PC-9 (cell line): ENCODE measurements at regions not wholly inside any gene's neighbourhood (a gene's known extent, or its start where the extent isn't known, plus 50 kb on each side); places are given as distances from the start of the nearest gene placed in this dataset.

Experiments
- BruUV-seq: library from RNA; stranded (reverse); fragments of 400-500 nt; replicated peaks from 2 replicates; lab custom pipeline; 2021; lab: Mats Ljungman, UMichigan
- CTCF ChIA-PET: fragments of 300-600 bp; sonication (Branson Sonifier 250); formaldehyde crosslinking; loops from one replicate; lab custom pipeline; 2022; ENCODE audit warnings: antibody characterized with exemption; lab: Charles Lee
- POLR2A ChIA-PET: fragments of 300-600 bp; sonication (Branson Sonifier 250); formaldehyde crosslinking; loops from one replicate; lab custom pipeline; 2022; ENCODE audit warnings: antibody characterized with exemption; ENCODE audit not compliant: unreplicated experiment; lab: Charles Lee
- DNase-seq, 2 experiments: peaks; one replicate each; pipeline versions ENCODE4 v3.0.0 to v3.0.0-alpha.2; 2015 to 2022; ENCODE audit warnings: mixed read lengths in 1 of 2
- H2AFZ ChIP-seq: fragments of 200-600 bp; sonication (generic); 2 replicates; pipeline ENCODE4 v1.8.1; 2017; ENCODE audit warnings: antibody characterized with exemption
- H3F3A ChIP-seq: fragments of 200-600 bp; sonication (generic); 2 replicates; pipeline ENCODE4 v1.8.1; 2017; ENCODE audit warnings: antibody characterized with exemption, mild to moderate bottlenecking, low read depth; ENCODE audit not compliant: insufficient read depth
- H3K27ac ChIP-seq: fragments of 200-600 bp; sonication (generic); 2 replicates; pipeline ENCODE4 v1.6.1; 2016; ENCODE audit warnings: mixed run types
- H3K27me3 ChIP-seq: fragments of 200-600 bp; sonication (generic); 2 replicates; pipeline ENCODE4 v1.6.1; 2016; ENCODE audit warnings: low read depth, mixed run types; ENCODE audit not compliant: insufficient read depth
- H3K36me3 ChIP-seq: fragments of 200-600 bp; sonication (generic); 2 replicates; pipeline ENCODE4 v1.6.1; 2016; ENCODE audit warnings: low read depth, mixed run types
- H3K4me1 ChIP-seq: fragments of 200-600 bp; sonication (generic); replicated peaks from 2 replicates; pipeline ENCODE4 v1.6.1; 2016; ENCODE audit warnings: mixed run types; ENCODE audit not compliant: insufficient read depth
- H3K4me2 ChIP-seq: fragments of 200-600 bp; sonication (generic); 2 replicates; pipeline ENCODE4 v1.6.1; 2017; ENCODE audit warnings: mixed run types
- H3K4me3 ChIP-seq: fragments of 200-600 bp; sonication (generic); 2 replicates; pipeline ENCODE4 v1.6.1; 2016; ENCODE audit warnings: mixed run types
- H3K79me2 ChIP-seq: fragments of 200-600 bp; sonication (generic); 2 replicates; pipeline ENCODE4 v1.6.1; 2017; ENCODE audit warnings: low read depth, mixed run types
- H3K9me2 ChIP-seq: fragments of 200-600 bp; sonication (generic); 2 replicates; pipeline ENCODE4 v1.8.1; 2017; ENCODE audit warnings: mild to moderate bottlenecking; ENCODE audit not compliant: insufficient read depth
- H3K9me3 ChIP-seq: fragments of 200-600 bp; sonication (generic); 2 replicates; pipeline ENCODE4 v1.8.1; 2016; ENCODE audit warnings: low read depth; ENCODE audit not compliant: insufficient read depth
- H4K20me1 ChIP-seq: fragments of 200-600 bp; sonication (generic); 2 replicates; pipeline ENCODE4 v1.8.1; 2017; ENCODE audit not compliant: insufficient read depth
- CTCF ChIP-seq: fragments of 200-600 bp; sonication (generic); conservative IDR thresholded peaks from 2 replicates; pipeline ENCODE4 v1.6.1; 2017; ENCODE audit warnings: mixed run types, antibody characterized with exemption, mild to moderate bottlenecking, moderate library complexity
- EZH2 ChIP-seq: fragments of 200-600 bp; sonication (generic); IDR thresholded peaks from 2 replicates; pipeline ENCODE4 v1.8.0; 2017; ENCODE audit warnings: antibody characterized with exemption, low read depth
- intact Hi-C: fragments of 100-400 bp; cut with micrococcal nuclease; formaldehyde crosslinking; loops from one replicate; pipeline ENCODE4 v1.10.0; 2022; ENCODE audit not compliant: unreplicated experiment

GRCh38 chr5:103435136-103435889 lies 127.3 kb downstream of the NUDT12 start:
- Histone ChIP-seq H3K9me3 (no peaks in the 10 kb centered on the region), H3K79me2 (no peaks in the 10 kb centered on the region), H3K27me3 (no peaks in the 10 kb centered on the region), H3K4me3 (no peak overlapping the region), H2AFZ (no peak overlapping the region), H3F3A (no peaks in the 10 kb centered on the region), H3K9me2 (no peaks in the 10 kb centered on the region), H3K27ac (no peak overlapping the region), H3K4me2 (no peak overlapping the region), H3K4me1 (no peaks in the 10 kb centered on the region), H3K36me3 (no peaks in the 10 kb centered on the region), H4K20me1 (no peaks in the 10 kb centered on the region)
- TF ChIP-seq CTCF (no peak), EZH2 (no peak)
- intact Hi-C loops, result no loop called here
- no peak for DNase-seq
- ChIA-PET CTCF (no interaction called here), POLR2A (no interaction called here)
- no TSS peak for BruUV-seq

- H3K4me2 ChIP-seq, result no peak overlapping the region
- no peak for TF ChIP-seq EZH2
- TF ChIP-seq CTCF, result no peak
Measured at GRCh38 chr5:103434057-103434456, 128.5 kb downstream of the NUDT12 start.

GRCh38 chr5:103433211-103433610 lies 129.4 kb downstream of the NUDT12 start:
- ChIA-PET CTCF (no interaction called here), POLR2A (no interaction called here)
- Histone ChIP-seq H3K79me2 (no peaks in the 10 kb centered on the region), H2AFZ (no peak overlapping the region), H3F3A (no peaks in the 10 kb centered on the region), H4K20me1 (no peaks in the 10 kb centered on the region), H3K4me3 (no peak overlapping the region), H3K27ac (no peak overlapping the region), H3K4me1 (no peaks in the 10 kb centered on the region), H3K9me2 (no peaks in the 10 kb centered on the region), H3K9me3 (no peaks in the 10 kb centered on the region), H3K4me2 (no peak overlapping the region), H3K36me3 (no peaks in the 10 kb centered on the region), H3K27me3 (no peaks in the 10 kb centered on the region)
- BruUV-seq, result no TSS peak
- DNase-seq, result no peak
- intact Hi-C loops, result no loop called here
- TF ChIP-seq CTCF, result no peak
- TF ChIP-seq EZH2, result no peak

More at GRCh38 chr5:103434057-103434456, 128.5 kb downstream of the NUDT12 start:
- POLR2A ChIA-PET, result no interaction called here
- no TSS peak for BruUV-seq
- no peaks in the 10 kb centered on the region for H3K27me3 ChIP-seq
- H3K79me2 ChIP-seq, result no peaks in the 10 kb centered on the region
- no peaks in the 10 kb centered on the region for H4K20me1 ChIP-seq
- no peak overlapping the region for H3K27ac ChIP-seq
- intact Hi-C loops, result no loop called here
- H3F3A ChIP-seq, result no peaks in the 10 kb centered on the region
- no peak overlapping the region for H2AFZ ChIP-seq
- H3K4me1 ChIP-seq, result no peaks in the 10 kb centered on the region
- H3K36me3 ChIP-seq, result no peaks in the 10 kb centered on the region
- DNase-seq, result no peak
- CTCF ChIA-PET, result no interaction called here
- H3K9me3 ChIP-seq, result no peaks in the 10 kb centered on the region
- no peak overlapping the region for H3K4me3 ChIP-seq
- no peaks in the 10 kb centered on the region for H3K9me2 ChIP-seq
